HepG2 (cell line): ENCODE measurements at regions not wholly inside any gene's neighbourhood (a gene's known extent, or its start where the extent isn't known, plus 50 kb on each side); places are given as distances from the start of the nearest gene placed in this dataset.
"Not testable (repeated sequence)": the region's sequence is repeated elsewhere in the genome, so short reads cannot be mapped to it uniquely, and the experiment has no call there.

ENCODE experiments used
- ATAC-seq: fragments of 200-7000 bp; cut with Tn5 transposase; 3 replicates; pipeline ENCODE4 v1.9.1; 2020; ENCODE audit warnings: mild to moderate bottlenecking, moderate library complexity
- BruUV-seq: library from RNA; stranded (reverse); fragments of 400-500 nt; replicated peaks from 2 replicates; lab custom pipeline; 2021; lab: Mats Ljungman, UMichigan
- CTCF ChIA-PET: fragments of 300-600 bp; formaldehyde crosslinking; extraction: SDS; loops from one replicate; lab custom pipeline; 2021; ENCODE audit warnings: low total read pairs, inconsistent platforms, low intra/inter-chr PET ratio; lab: Yijun Ruan, JAX
- POLR2A ChIA-PET: fragments of 350-600 bp; sonication (Branson Sonifier 250); formaldehyde crosslinking; loops from one replicate; lab custom pipeline; 2020; ENCODE audit warnings: antibody characterized with exemption, inconsistent platforms; lab: Yijun Ruan, JAX
- DNase-seq: peaks from one replicate; pipeline ENCODE4 v3.0.0-alpha.2; 2015; ENCODE audit warnings: low spot score
- FAIRE-seq: peaks from 3 replicates; lab custom pipeline; 2011; peaks lifted over from hg19 to GRCh38; lab: Jason Lieb, UNC
- H2AFZ ChIP-seq: one replicate; pipeline ENCODE4 v1.6.1; 2011; ENCODE audit warnings: low read length, inconsistent platforms
- H3K27ac ChIP-seq: fragments of 300-600 bp; 3 replicates; pipeline ENCODE4 v1.8.0; 2011; ENCODE audit warnings: mixed run types, mild to moderate bottlenecking, mixed read lengths, low read length, inconsistent platforms; ENCODE audit not compliant: insufficient read depth; ENCODE audit errors: extremely low read length
- H3K27me3 ChIP-seq, 2 experiments: fragments of 200-600 bp in 1 of 2; 2 replicates in 1 of 2; 3 replicates in 1 of 2; pipeline versions ENCODE4 v1.6.0 to v1.8.0; 2011; ENCODE audit warnings: low read length in 2 of 2, mild to moderate bottlenecking in 2 of 2, moderate library complexity in 2 of 2, inconsistent platforms in 1 of 2; ENCODE audit not compliant: insufficient read depth in 2 of 2, control insufficient read depth in 1 of 2
- H3K36me3 ChIP-seq, 2 experiments: fragments of 200-600 bp in 1 of 2; replicated peaks in 1 of 2; 2 replicates in 1 of 2; 3 replicates in 1 of 2; pipeline versions ENCODE4 v1.5.1 to v1.8.0; 2011; ENCODE audit warnings: low read length in 2 of 2, inconsistent platforms in 1 of 2; ENCODE audit not compliant: insufficient read depth in 2 of 2, control insufficient read depth in 1 of 2
- H3K4me1 ChIP-seq: 2 replicates; pipeline ENCODE4 v1.5.1; 2012; ENCODE audit warnings: low read length, inconsistent platforms; ENCODE audit not compliant: insufficient read depth
- H3K4me2 ChIP-seq: 2 replicates; pipeline ENCODE4 v1.6.0; 2011; ENCODE audit warnings: low read depth, low read length, inconsistent platforms
- H3K4me3 ChIP-seq, 3 experiments: fragments of 200-600 bp in 1 of 3; sonication (generic), shearing (Covaris generic) in 1 of 3; replicated peaks in 1 of 3; 2 replicates each; pipeline ENCODE4 v1.5.1; 2011 to 2016; ENCODE audit warnings: low read length in 3 of 3, inconsistent platforms in 2 of 3, low read depth in 2 of 3, mild to moderate bottlenecking in 2 of 3, control low read depth in 1 of 3, mixed read lengths in 1 of 3; ENCODE audit not compliant: insufficient read depth in 1 of 3
- H3K79me2 ChIP-seq: one replicate; pipeline ENCODE4 v1.6.1; 2011; ENCODE audit warnings: low read length, inconsistent platforms; ENCODE audit not compliant: insufficient read depth
- H3K9ac ChIP-seq: 2 replicates; pipeline ENCODE4 v1.6.0; 2011; ENCODE audit warnings: mild to moderate bottlenecking, low read depth, low read length, inconsistent platforms; ENCODE audit not compliant: insufficient read depth
- H3K9me3 ChIP-seq: 2 replicates; pipeline ENCODE4 v1.5.1; 2012; ENCODE audit warnings: mild to moderate bottlenecking, low read length
- H4K20me1 ChIP-seq: 2 replicates; pipeline ENCODE4 v1.6.0; 2011; ENCODE audit warnings: inconsistent platforms, mild to moderate bottlenecking, low read length, moderate library complexity; ENCODE audit not compliant: insufficient read depth
- CENPT ChIP-seq: sonication (generic); formaldehyde crosslinking; IDR thresholded peaks from 2 replicates; pipeline ENCODE4 v1.8.0; 2022; ENCODE audit warnings: low read depth, mild to moderate bottlenecking, moderate library complexity, missing genetic modification reagents
- MAX ChIP-seq: IDR thresholded peaks from 2 replicates; pipeline ENCODE4 v1.6.1; 2012; ENCODE audit warnings: inconsistent platforms
- MEF2D ChIP-seq: sonication (generic); formaldehyde crosslinking; IDR thresholded peaks from 2 replicates; pipeline ENCODE4 v1.5.1; 2020; ENCODE audit warnings: mild to moderate bottlenecking, missing genetic modification reagents
- PAXIP1 ChIP-seq: sonication (generic); formaldehyde crosslinking; conservative IDR thresholded peaks from 2 replicates; pipeline ENCODE4 v1.4.0; 2020; ENCODE audit warnings: mild to moderate bottlenecking, missing genetic modification reagents, moderate library complexity
- PHB2 ChIP-seq: fragments of 450-650 bp; IDR thresholded peaks from 2 replicates; pipeline ENCODE4 v1.6.1; 2018; ENCODE audit not compliant: partially characterized antibody
- PRDM10 ChIP-seq: sonication (generic); formaldehyde crosslinking; IDR thresholded peaks from 2 replicates; pipeline ENCODE4 v1.4.0; 2020; ENCODE audit warnings: low read depth, missing genetic modification reagents
- SMAD1 ChIP-seq: sonication (generic); formaldehyde crosslinking; IDR thresholded peaks from 2 replicates; pipeline ENCODE4 v1.4.0; 2020; ENCODE audit warnings: missing genetic modification reagents, low read depth, mild to moderate bottlenecking, borderline replicate concordance
- ZNF33A ChIP-seq: sonication (generic); formaldehyde crosslinking; IDR thresholded peaks from 2 replicates; pipeline ENCODE4 v1.5.1; 2020; ENCODE audit warnings: missing genetic modification reagents, mild to moderate bottlenecking, moderate library complexity, borderline replicate concordance
- WGBS: methylation state at CpG from one replicate; pipeline ENCODE4 v1.1.6; 2017; ENCODE audit warnings: low lambda C conversion rate; 5-methylcytosine and 5-hydroxymethylcytosine counted together
- in situ Hi-C: cut with HindIII; loops from 2 replicates; pipeline ENCODE4 v1.10.0; 2017; ENCODE audit warnings: low pct_unique_long_range_greater_than_20kb; ENCODE audit not compliant: extremely low pct_ligation_motif_present
- intact Hi-C: fragments of 100-400 bp; cut with micrococcal nuclease; formaldehyde crosslinking; loops from one replicate; pipeline ENCODE4 v1.10.0; 2022; ENCODE audit not compliant: unreplicated experiment

- Histone ChIP-seq H3K79me2 (no peaks in the 10 kb centered on the region), H3K4me1 (no peaks in the 10 kb centered on the region), H3K27me3 (no peaks in the 10 kb centered on the region; a peak in 1 of 5 replicates), H4K20me1 (no peaks in the 10 kb centered on the region), H3K4me2 (no peak overlapping the region), H3K9ac (no peak overlapping the region), H3K9me3 (no peaks in the 10 kb centered on the region), H3K27ac (no peak overlapping the region), H3K36me3 (no peaks in the 10 kb centered on the region), H2AFZ (no peak overlapping the region), H3K4me3 (no peak overlapping the region)
- 10% methylated on average over 6 of the region's 6 CpGs for WGBS
- in situ Hi-C loops (no loop called here), intact Hi-C loops (no loop called here)
- no peak for FAIRE-seq
- no peak for TF ChIP-seq MEF2D (CRISPR knock-in tag)
- no peak for TF ChIP-seq CENPT (CRISPR knock-in tag)
- no peak for TF ChIP-seq ZNF33A (CRISPR knock-in tag)
- no peak for TF ChIP-seq SMAD1 (CRISPR knock-in tag)
- no peak for TF ChIP-seq PHB2
- no peak for TF ChIP-seq MAX
- no peak for TF ChIP-seq PAXIP1 (CRISPR knock-in tag)
- TF ChIP-seq PRDM10 (CRISPR knock-in tag): no peak
- CTCF ChIA-PET: no interaction called here
- ATAC-seq: no peak
- no peak for DNase-seq
- BruUV-seq: no TSS peak
- POLR2A ChIA-PET: no interaction called here
Measured at GRCh38 chr10:8412541-8412940, 358.1 kb downstream of the GATA3 start.

- in situ Hi-C loops, intact Hi-C loops, H3K79me2 ChIP-seq, ATAC-seq, H3K4me1 ChIP-seq, H3K9me3 ChIP-seq, H3K4me3 ChIP-seq, CTCF ChIA-PET, H3K4me2 ChIP-seq, BruUV-seq, H4K20me1 ChIP-seq, FAIRE-seq, DNase-seq, POLR2A ChIA-PET, H2AFZ ChIP-seq, H3K9ac ChIP-seq, H3K27me3 ChIP-seq, H3K36me3 ChIP-seq, H3K27ac ChIP-seq: not testable (repeated sequence)
- 2% methylated on average over 2 of the region's 2 CpGs for WGBS
Measured at GRCh38 chr10:8415029-8415428, 360.5 kb downstream of the GATA3 start.
